ENCODE measurements at regions not wholly inside any gene's neighbourhood (a gene's known extent, or its start where the extent isn't known, plus 50 kb on each side); places are given as distances from the start of the nearest gene placed in this dataset.

DNA sequence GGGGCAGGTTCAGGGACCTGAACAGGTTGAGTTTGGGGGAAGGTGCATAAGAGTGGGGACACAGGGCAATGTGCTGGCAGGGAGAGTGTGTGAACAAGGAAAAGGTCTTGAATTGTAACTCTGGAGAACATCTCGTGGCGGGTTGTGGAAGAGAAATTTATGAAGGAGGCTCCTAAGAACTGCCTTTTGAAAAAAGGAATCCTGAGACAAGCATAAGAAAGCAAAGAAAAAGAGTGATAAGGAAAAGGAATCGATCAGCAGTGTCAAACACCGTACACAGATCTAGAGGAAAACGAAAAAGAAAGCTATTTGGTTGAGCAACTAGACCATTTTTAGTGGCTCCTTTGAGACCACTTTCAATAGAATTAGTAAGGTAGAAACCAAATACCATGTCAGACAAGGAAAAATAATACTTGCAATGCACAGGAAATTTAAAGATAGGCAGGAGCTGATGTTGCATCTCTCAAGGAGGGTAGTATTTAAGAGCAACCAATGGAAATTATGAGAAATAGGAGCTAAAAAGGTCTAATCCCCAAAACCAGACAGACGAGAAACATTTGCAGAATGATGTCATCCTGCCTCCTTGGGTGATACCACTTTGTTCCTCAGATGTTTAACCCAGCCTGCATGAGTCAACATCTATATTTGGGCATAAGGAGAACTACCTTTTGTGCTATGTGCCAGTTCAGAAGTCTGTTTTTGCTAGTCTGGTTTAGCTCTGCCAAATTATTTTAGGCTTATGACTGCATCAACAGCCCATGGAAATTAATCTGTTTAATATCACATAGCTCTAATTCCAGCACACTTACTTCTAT is 64.5 kb upstream of the STK38L start:
- TF ChIP-seq, protein P1, sequence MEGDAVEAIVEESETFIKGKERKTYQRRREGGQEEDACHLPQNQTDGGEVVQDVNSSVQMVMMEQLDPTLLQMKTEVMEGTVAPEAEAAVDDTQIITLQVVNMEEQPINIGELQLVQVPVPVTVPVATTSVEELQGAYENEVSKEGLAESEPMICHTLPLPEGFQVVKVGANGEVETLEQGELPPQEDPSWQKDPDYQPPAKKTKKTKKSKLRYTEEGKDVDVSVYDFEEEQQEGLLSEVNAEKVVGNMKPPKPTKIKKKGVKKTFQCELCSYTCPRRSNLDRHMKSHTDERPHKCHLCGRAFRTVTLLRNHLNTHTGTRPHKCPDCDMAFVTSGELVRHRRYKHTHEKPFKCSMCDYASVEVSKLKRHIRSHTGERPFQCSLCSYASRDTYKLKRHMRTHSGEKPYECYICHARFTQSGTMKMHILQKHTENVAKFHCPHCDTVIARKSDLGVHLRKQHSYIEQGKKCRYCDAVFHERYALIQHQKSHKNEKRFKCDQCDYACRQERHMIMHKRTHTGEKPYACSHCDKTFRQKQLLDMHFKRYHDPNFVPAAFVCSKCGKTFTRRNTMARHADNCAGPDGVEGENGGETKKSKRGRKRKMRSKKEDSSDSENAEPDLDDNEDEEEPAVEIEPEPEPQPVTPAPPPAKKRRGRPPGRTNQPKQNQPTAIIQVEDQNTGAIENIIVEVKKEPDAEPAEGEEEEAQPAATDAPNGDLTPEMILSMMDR (IDR thresholded peaks at IDR 0.05): no peak
- peak; percentile 68 for TF ChIP-seq POLR2AphosphoS5 (IDR thresholded peaks at IDR 0.05)
- TF ChIP-seq POLR2A (IDR thresholded peaks at IDR 0.05): no peak
- H3K4me3 ChIP-seq: no peak overlapping the region
- H3K9me3 ChIP-seq: no peaks in the 10 kb centered on the region
- peak; percentile 29 for DNase-seq (ENCODE audit: low spot score)
- H3K27ac ChIP-seq: peak overlapping the region in 1 of 2 donors; percentile 17
- H3K27me3 ChIP-seq (replicated peaks; ENCODE audit: insufficient read depth): no peaks in the 10 kb centered on the region
- no peaks in the 10 kb centered on the region for H3K4me1 ChIP-seq (replicated peaks)
- intact Hi-C loops (cut with DNase I): no loop called here
- WGBS: 54% methylated on average over 6 of the region's 6 CpGs
- no peaks in the 10 kb centered on the region for H3K36me3 ChIP-seq

DNA sequence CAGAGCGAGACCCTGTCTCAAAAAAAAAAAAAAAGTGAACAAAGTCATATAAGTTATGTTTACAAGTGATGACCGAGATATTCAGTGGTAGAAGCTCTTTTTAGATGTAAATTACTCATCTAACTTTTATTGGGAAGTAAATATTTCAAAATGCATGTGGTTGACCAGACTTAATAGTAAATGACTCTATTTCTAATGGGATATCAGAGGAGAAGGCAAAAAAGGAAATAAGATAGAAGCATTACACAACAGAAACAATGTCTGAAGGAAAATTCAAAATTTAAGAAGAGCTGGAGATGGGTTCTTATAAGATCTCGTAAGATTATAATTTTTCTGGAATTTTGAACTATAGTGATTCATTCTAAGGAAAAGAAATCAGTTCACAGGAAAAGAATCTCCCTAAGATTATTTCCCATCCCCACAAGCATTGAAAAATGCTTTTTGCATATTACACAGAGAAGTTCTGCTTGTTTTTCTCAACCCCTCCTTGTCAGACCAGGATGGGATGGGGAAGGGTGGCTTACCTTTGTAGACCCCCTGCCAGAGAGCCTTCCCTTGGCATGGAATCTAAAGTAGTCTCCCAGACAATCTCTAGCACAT is 63.1 kb upstream of the STK38L start:
- WGBS: 78% methylated on average over 3 of the region's 3 CpGs
- DNase-seq (ENCODE audit: low spot score): no peak
- Histone ChIP-seq H3K36me3 (no peaks in the 10 kb centered on the region), H3K27me3 (replicated peaks; ENCODE audit: insufficient read depth) (no peaks in the 10 kb centered on the region), H3K9me3 (no peaks in the 10 kb centered on the region), H3K27ac (no peak overlapping the region), H3K4me1 (replicated peaks) (no peaks in the 10 kb centered on the region), H3K4me3 (no peak overlapping the region)
- TF ChIP-seq POLR2A (IDR thresholded peaks at IDR 0.05) (no peak), POLR2AphosphoS5 (IDR thresholded peaks at IDR 0.05) (no peak)
- TF ChIP-seq, protein P1 (IDR thresholded peaks at IDR 0.05): no peak
- intact Hi-C loops (cut with DNase I): no loop called here

DNA sequence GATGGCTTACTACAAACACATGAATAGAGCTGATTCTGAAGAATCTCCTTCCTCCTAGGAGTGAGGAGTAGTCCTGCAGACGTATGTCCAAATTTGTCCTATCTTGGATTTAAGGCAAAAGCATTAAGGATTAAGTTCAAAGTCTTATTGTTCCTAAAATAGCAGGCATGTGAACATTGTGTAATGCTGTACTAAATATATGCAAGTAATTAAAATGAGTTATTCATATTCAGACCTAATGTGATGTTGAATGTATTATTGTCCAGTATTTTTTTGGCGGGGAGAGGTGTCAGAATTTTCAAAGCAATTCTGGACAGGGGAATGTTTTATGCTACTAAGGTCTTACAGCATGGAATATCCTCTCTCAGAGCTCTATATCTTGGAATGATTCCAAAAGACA is 60.7 kb upstream of the STK38L start:
- WGBS: 49% methylated on average over 2 of the region's 2 CpGs
- no peak overlapping the region for H3K4me3 ChIP-seq
- no peaks in the 10 kb centered on the region for H3K4me1 ChIP-seq (replicated peaks)
- DNase-seq (ENCODE audit: low spot score): no peak
- no peak overlapping the region for H3K27ac ChIP-seq
- no peak for TF ChIP-seq POLR2A (IDR thresholded peaks at IDR 0.05)
- TF ChIP-seq POLR2AphosphoS5 (IDR thresholded peaks at IDR 0.05): no peak
- TF ChIP-seq, protein P1 (IDR thresholded peaks at IDR 0.05): no peak
- H3K27me3 ChIP-seq (replicated peaks; ENCODE audit: insufficient read depth): no peaks in the 10 kb centered on the region
- no peaks in the 10 kb centered on the region for H3K36me3 ChIP-seq
- intact Hi-C loops (cut with DNase I): no loop called here
- no peaks in the 10 kb centered on the region for H3K9me3 ChIP-seq

DNA sequence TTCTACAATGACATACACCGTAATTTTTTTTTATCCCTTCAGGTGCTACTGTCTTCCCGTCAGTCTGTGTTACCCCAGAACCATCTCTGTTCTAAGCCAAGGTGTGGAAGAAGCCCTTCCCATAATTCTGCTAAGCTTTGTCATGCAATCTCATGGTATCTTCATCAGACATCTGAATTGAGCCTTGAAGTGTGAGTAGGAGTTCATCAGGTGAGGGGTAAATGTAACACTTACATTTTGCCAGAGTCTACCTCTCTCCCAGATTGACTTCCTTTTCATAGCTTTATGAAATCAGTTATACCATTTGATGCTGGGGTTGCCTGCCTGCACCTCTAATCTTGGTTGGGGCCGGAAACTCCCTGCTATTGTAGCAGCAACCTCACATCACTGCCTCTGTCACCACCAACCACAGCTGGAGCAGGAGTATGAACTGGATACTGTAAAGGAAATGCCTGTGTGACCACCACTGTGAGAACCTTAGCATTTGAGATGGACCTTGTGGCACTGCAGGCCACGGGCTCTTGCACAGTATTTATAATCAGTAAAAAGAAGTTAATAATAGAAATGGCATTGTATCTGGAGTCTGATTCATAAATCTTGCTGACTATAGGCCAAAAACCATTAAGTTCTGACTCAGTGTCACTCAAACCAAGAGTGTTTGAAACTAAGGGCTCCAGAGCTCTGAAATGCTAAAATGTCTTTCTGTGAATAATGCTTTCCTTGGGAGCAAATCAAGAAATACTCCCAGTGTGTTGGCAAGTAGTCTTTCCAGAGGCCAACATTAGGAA is 58.7 kb upstream of the STK38L start:
- H3K4me3 ChIP-seq: no peak overlapping the region
- H3K27me3 ChIP-seq (replicated peaks; ENCODE audit: insufficient read depth): no peaks in the 10 kb centered on the region
- H3K9me3 ChIP-seq: no peaks in the 10 kb centered on the region
- no peaks in the 10 kb centered on the region for H3K4me1 ChIP-seq (replicated peaks)
- H3K36me3 ChIP-seq: no peaks in the 10 kb centered on the region
- no peak overlapping the region for H3K27ac ChIP-seq
- DNase-seq (ENCODE audit: low spot score): no peak
- intact Hi-C loops (cut with DNase I): no loop called here
- TF ChIP-seq, protein P1 (IDR thresholded peaks at IDR 0.05): no peak
- no peak for TF ChIP-seq POLR2A (IDR thresholded peaks at IDR 0.05)
- TF ChIP-seq POLR2AphosphoS5 (IDR thresholded peaks at IDR 0.05): no peak
- 51% methylated on average over 4 of the region's 4 CpGs for WGBS

All from prostate gland (tissue), 2 donors.